ENCODE measurements at regions not wholly inside any gene's neighbourhood (a gene's known extent, or its start where the extent isn't known, plus 50 kb on each side); places are given as distances from the start of the nearest gene placed in this dataset.

GRCh38 chr6:9380568-9380967 lies 945.2 kb upstream of the SLC35B3 start:
- TF ChIP-seq, protein P1, sequence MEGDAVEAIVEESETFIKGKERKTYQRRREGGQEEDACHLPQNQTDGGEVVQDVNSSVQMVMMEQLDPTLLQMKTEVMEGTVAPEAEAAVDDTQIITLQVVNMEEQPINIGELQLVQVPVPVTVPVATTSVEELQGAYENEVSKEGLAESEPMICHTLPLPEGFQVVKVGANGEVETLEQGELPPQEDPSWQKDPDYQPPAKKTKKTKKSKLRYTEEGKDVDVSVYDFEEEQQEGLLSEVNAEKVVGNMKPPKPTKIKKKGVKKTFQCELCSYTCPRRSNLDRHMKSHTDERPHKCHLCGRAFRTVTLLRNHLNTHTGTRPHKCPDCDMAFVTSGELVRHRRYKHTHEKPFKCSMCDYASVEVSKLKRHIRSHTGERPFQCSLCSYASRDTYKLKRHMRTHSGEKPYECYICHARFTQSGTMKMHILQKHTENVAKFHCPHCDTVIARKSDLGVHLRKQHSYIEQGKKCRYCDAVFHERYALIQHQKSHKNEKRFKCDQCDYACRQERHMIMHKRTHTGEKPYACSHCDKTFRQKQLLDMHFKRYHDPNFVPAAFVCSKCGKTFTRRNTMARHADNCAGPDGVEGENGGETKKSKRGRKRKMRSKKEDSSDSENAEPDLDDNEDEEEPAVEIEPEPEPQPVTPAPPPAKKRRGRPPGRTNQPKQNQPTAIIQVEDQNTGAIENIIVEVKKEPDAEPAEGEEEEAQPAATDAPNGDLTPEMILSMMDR (IDR thresholded peaks at IDR 0.05) = no peak
- TF ChIP-seq POLR2A (IDR thresholded peaks at IDR 0.05) = no peak
